ENCODE measurements at regions not wholly inside any gene's neighbourhood (a gene's known extent, or its start where the extent isn't known, plus 50 kb on each side); places are given as distances from the start of the nearest gene placed in this dataset.

DNA sequence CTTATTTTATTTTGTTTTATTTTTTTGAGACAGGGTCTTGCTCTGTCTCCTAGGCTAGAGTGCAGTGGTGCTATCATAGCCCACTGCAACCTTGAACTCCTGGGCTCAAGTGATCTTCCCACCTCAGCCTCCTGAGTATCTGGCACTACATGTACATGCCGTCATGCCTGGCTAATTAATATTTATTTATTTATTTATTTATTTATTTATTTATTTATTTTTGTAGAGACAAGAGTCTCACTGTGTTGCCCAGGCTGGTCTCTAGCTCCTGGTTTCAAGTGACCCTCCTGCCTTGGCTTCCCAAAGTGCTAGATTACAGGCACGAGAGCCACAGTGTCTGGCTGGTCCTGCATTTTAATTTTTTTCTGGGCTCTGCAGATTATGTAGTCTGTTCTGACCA lies 84.9 kb upstream of the BCOR start:
- no peak overlapping the region for H2AFZ ChIP-seq (ENCODE audit: low read length)
- no peak overlapping the region for H3K4me3 ChIP-seq (ENCODE audit: low read length)
- H3K9me3 ChIP-seq (ENCODE audit: low read length) = no peaks in the 10 kb centered on the region
- H3K9ac ChIP-seq (ENCODE audit: low read length) = no peak overlapping the region
- H3K27ac ChIP-seq (ENCODE audit: low read length) = no peak overlapping the region
- H3K36me3 ChIP-seq (ENCODE audit: insufficient read depth, low read length) = no peaks in the 10 kb centered on the region
- no peak overlapping the region for H3K4me2 ChIP-seq (ENCODE audit: low read depth, low read length, poor library complexity, severe bottlenecking)
- no peaks in the 10 kb centered on the region for H3K9me2 ChIP-seq (replicated peaks; ENCODE audit: insufficient read depth, low read length)
- no peaks in the 10 kb centered on the region for H3K27me3 ChIP-seq (ENCODE audit: low read length)
- no peaks in the 10 kb centered on the region for H3K4me1 ChIP-seq (ENCODE audit: low read length)
- DNase-seq = no peak
- no peaks in the 10 kb centered on the region for H4K20me1 ChIP-seq (ENCODE audit: insufficient read depth, low read depth, low read length)
- H3K79me2 ChIP-seq (ENCODE audit: low read length) = no peaks in the 10 kb centered on the region

DNA sequence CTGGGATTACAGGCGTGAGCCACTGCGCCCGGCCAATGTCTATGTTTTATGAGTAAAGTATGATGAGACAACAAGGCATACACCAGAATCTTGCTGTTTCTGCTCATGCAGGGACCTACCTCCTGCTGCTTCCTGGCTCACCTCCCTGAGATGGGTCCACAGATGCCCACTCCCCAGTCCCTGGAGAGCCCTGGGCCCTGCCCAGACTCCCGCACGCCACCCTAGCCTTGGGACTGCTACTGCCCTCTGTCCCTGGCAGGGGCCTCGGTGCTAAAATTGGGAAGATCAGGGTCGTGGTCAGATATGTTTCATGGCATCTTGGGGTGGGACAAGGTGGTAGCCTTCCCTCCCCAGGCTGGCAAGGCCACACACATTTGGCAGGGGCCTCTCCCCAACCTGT lies 84.3 kb upstream of the BCOR start:
- H3K4me2 ChIP-seq (ENCODE audit: low read depth, low read length, poor library complexity, severe bottlenecking) = no peak overlapping the region
- no peak for DNase-seq
- no peaks in the 10 kb centered on the region for H3K79me2 ChIP-seq (ENCODE audit: low read length)
- H3K9me3 ChIP-seq (ENCODE audit: low read length) = no peaks in the 10 kb centered on the region
- H3K9ac ChIP-seq (ENCODE audit: low read length) = no peak overlapping the region
- H4K20me1 ChIP-seq (ENCODE audit: insufficient read depth, low read depth, low read length) = no peaks in the 10 kb centered on the region
- H3K4me3 ChIP-seq (ENCODE audit: low read length) = no peak overlapping the region
- H2AFZ ChIP-seq (ENCODE audit: low read length) = no peak overlapping the region
- no peaks in the 10 kb centered on the region for H3K9me2 ChIP-seq (replicated peaks; ENCODE audit: insufficient read depth, low read length)
- no peaks in the 10 kb centered on the region for H3K36me3 ChIP-seq (ENCODE audit: insufficient read depth, low read length)
- peaks cover 5% of the 10 kb centered on the region for H3K4me1 ChIP-seq (ENCODE audit: low read length)
- H3K27ac ChIP-seq (ENCODE audit: low read length) = no peak overlapping the region
- no peaks in the 10 kb centered on the region for H3K27me3 ChIP-seq (ENCODE audit: low read length)

DNA sequence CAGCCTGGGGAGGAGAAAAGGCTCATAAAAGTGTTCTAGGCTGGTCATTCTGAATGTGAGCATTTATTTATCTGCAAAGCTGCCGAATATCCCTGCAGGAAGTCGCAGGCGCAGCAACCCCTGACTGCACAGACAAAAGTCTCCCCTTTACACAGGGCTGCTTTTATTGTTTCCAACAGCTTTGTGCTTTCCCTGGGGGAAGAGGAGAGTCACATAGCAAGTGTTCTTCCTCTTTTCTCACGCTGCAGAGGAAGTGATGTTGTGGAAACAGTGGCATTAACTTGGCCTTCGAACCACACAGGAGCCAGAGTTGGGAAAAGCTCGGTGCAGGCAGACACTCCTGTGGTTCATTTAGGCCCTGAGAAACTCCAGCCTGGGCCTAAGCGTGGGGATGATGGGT lies 81.5 kb upstream of the BCOR start:
- Histone ChIP-seq H2AFZ (ENCODE audit: low read length) (no peak overlapping the region), H3K4me2 (ENCODE audit: low read depth, low read length, poor library complexity, severe bottlenecking) (no peak overlapping the region), H3K36me3 (ENCODE audit: insufficient read depth, low read length) (no peaks in the 10 kb centered on the region), H3K9me3 (ENCODE audit: low read length) (no peaks in the 10 kb centered on the region), H3K9ac (ENCODE audit: low read length) (no peak overlapping the region), H3K27me3 (ENCODE audit: low read length) (no peaks in the 10 kb centered on the region), H3K4me1 (ENCODE audit: low read length) (peaks cover 24% of the 10 kb centered on the region), H4K20me1 (ENCODE audit: insufficient read depth, low read depth, low read length) (no peaks in the 10 kb centered on the region), H3K27ac (ENCODE audit: low read length) (no peak overlapping the region), H3K9me2 (replicated peaks; ENCODE audit: insufficient read depth, low read length) (no peaks in the 10 kb centered on the region), H3K79me2 (ENCODE audit: low read length) (no peaks in the 10 kb centered on the region), H3K4me3 (ENCODE audit: low read length) (no peak overlapping the region)
- no peak for DNase-seq

DNA sequence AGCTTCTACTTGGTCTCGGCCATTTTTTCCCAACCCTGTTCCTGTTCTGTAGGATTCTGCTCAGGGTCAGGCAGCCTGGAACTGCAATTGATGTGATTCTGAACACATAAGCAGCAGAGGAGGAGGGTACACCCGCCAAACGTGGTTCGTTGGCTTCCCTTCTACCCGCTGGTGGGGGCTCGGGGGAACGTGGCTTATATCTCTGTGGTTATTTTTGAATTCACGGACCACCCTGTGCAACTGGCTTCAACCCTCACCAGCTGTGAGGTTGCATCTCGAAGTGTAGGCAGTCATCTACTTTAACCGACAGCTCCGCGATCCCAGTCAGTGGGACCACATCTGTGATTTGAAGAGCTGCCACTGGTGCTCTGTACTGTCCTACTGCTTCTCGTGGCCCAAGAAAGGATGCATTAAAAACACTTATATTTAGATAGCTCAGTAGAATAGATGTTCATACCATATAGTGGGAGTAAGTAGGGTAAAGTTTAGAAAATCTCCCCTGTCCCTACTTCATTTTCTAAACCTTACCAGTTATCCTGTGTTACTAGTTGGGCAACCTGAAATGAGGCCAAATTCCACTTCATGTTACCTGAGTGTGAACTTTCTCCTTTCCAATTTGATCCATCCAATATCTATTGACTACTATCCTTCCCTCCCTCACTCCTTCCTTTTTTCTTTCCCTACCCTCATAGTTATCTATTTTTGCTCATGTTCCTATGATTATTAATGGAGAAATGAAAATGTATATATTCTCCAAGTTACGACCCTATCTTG lies 80.4 kb upstream of the BCOR start:
- Histone ChIP-seq H3K4me1 (ENCODE audit: low read length) (peaks cover 26% of the 10 kb centered on the region), H3K4me3 (ENCODE audit: low read length) (no peak overlapping the region), H4K20me1 (ENCODE audit: insufficient read depth, low read depth, low read length) (no peaks in the 10 kb centered on the region), H3K27ac (ENCODE audit: low read length) (no peak overlapping the region), H3K9me3 (ENCODE audit: low read length) (no peaks in the 10 kb centered on the region), H3K9me2 (replicated peaks; ENCODE audit: insufficient read depth, low read length) (no peaks in the 10 kb centered on the region), H3K4me2 (ENCODE audit: low read depth, low read length, poor library complexity, severe bottlenecking) (no peak overlapping the region), H2AFZ (ENCODE audit: low read length) (no peak overlapping the region), H3K36me3 (ENCODE audit: insufficient read depth, low read length) (no peaks in the 10 kb centered on the region), H3K79me2 (ENCODE audit: low read length) (no peaks in the 10 kb centered on the region), H3K27me3 (ENCODE audit: low read length) (no peaks in the 10 kb centered on the region), H3K9ac (ENCODE audit: low read length) (no peak overlapping the region)
- DNase-seq = no peak

DNA sequence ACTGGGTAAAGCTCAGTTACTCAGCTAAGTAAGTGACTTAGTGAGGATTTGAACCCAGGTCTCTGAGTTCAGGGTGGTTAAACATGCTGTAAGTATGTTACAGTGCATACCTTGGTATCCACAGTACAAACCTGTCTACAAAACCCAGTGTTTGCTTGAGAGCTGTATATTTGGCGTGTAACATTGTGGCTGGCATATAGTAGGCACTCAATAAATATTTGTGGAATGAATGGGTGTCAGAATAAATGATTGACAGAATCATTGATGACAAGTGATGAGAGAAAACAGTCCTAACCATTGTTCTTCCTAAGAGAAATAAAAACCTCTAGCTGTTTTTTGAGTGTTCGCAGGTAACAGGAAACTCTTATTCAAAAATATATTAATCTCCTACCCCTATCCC lies 79.7 kb upstream of the BCOR start:
- no peaks in the 10 kb centered on the region for H3K27me3 ChIP-seq (ENCODE audit: low read length)
- H3K4me2 ChIP-seq (ENCODE audit: low read depth, low read length, poor library complexity, severe bottlenecking) = peak overlapping the region; percentile 58
- H3K79me2 ChIP-seq (ENCODE audit: low read length) = no peaks in the 10 kb centered on the region
- H2AFZ ChIP-seq (ENCODE audit: low read length) = no peak overlapping the region
- H3K9me3 ChIP-seq (ENCODE audit: low read length) = no peaks in the 10 kb centered on the region
- H3K9ac ChIP-seq (ENCODE audit: low read length) = peak overlapping the region; percentile 90
- no peaks in the 10 kb centered on the region for H4K20me1 ChIP-seq (ENCODE audit: insufficient read depth, low read depth, low read length)
- H3K9me2 ChIP-seq (replicated peaks; ENCODE audit: insufficient read depth, low read length) = no peaks in the 10 kb centered on the region
- H3K4me1 ChIP-seq (ENCODE audit: low read length) = peaks cover 32% of the 10 kb centered on the region
- no peak overlapping the region for H3K27ac ChIP-seq (ENCODE audit: low read length)
- peak overlapping the region; percentile 71 for H3K4me3 ChIP-seq (ENCODE audit: low read length)
- DNase-seq = no peak
- H3K36me3 ChIP-seq (ENCODE audit: insufficient read depth, low read length) = no peaks in the 10 kb centered on the region

DNA sequence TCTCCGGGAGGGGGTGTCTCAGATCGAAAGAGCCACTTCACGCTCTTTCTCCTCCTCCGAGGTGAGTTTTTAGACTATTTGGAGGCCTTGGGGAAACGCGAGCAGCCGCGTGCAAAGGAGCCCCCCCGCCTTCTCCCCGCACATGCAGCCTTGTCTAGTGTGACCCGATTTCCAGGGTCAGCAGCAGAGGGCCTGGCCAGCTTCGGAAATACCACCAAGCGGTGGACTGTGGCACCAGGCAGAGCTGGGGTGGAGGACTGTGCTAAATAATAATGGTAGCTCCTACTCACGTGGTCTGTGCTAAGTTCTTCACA lies 79.3 kb upstream of the BCOR start:
- Histone ChIP-seq H3K4me3 (ENCODE audit: low read length) (peak overlapping the region; percentile 71), H3K9me3 (ENCODE audit: low read length) (no peaks in the 10 kb centered on the region), H3K9ac (ENCODE audit: low read length) (peak overlapping the region; percentile 90), H3K27me3 (ENCODE audit: low read length) (no peaks in the 10 kb centered on the region), H2AFZ (ENCODE audit: low read length) (no peak overlapping the region), H3K79me2 (ENCODE audit: low read length) (no peaks in the 10 kb centered on the region), H4K20me1 (ENCODE audit: insufficient read depth, low read depth, low read length) (no peaks in the 10 kb centered on the region), H3K27ac (ENCODE audit: low read length) (no peak overlapping the region), H3K36me3 (ENCODE audit: insufficient read depth, low read length) (no peaks in the 10 kb centered on the region), H3K9me2 (replicated peaks; ENCODE audit: insufficient read depth, low read length) (no peaks in the 10 kb centered on the region), H3K4me2 (ENCODE audit: low read depth, low read length, poor library complexity, severe bottlenecking) (peak overlapping the region; percentile 58), H3K4me1 (ENCODE audit: low read length) (peaks cover 36% of the 10 kb centered on the region)
- no peak for DNase-seq

DNA sequence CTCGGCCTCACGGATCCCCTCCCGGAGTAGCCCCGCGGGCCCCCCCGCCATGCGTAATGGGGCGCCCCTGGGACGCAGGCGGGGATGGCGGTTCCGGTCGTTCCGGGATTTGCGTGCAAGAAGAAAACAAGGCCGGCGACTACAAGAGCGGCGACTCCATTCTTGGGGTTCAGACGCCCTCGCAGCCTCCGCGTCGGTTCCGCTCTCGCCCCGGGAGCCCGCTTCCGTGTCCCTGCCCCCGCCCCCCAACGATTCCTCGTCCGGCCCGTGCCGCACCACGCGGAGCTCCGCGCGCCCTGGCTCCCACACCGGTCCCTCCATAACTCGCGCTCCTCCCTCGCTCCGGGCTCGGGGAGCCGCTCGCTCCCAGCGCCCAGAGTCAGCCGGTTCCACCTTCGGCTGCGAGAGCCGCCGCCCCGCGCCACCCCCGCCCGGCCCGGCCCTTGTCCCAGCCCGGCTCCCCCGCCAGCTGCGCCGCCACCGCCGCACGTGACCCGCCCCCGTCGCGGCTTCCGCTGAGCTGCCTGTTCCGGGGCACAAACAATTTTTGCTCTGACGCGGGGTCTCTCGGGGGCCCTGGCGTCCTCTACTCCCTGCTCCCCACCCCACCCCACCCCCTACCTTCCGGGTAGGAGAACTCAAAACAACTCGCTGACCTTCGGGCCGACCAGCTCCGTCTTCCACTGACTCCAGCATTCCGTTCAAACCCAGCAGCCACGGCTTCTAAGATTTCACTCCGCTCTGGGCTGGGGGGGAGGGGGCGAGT lies 78.8 kb upstream of the BCOR start:
- Histone ChIP-seq H2AFZ (ENCODE audit: low read length) (no peak overlapping the region), H3K27ac (ENCODE audit: low read length) (peak overlapping the region; percentile 76), H3K4me1 (ENCODE audit: low read length) (peaks cover 42% of the 10 kb centered on the region)

DNA sequence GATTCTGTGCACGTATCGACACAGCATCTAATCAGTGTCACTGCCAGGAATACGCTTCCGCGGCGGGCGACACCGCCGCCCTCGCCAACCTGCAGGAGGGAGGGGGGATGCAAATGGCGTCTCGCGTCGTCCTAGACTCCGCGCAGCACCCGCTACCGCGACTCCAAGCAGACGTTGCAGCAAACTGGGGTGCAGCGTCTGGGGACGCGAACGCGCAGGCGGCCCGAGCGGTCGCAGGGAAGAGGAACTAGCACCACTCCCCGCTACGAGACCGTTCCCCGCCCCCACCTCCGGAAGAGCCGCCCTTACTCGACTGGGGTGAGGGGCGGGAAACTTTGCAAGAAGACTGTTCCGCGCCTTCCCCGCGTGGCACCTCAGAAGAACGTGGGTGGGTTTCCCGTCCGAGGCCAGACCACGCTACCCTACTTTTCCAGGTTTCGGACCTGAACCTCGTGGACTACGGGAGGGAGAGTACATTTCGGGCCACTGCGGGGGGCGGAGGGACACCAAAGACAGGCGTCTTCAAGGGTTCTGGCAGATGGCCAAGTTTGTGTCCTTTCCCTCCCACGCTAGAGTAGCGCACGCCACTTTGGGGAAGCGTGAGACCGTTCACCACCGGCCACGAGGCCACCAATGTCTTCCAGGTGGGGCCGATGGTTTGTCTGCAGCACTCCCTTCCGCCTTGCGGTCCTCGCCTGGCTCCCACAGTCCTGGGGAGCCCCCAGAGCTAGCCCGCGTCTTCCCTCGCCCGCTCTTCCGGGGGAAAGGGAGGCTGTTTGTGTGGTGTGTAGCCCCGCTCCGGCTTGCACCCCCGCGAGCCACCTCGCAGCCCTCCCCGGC lies 78.0 kb upstream of the BCOR start:
- DNase-seq = peak; percentile 94
- H4K20me1 ChIP-seq (ENCODE audit: insufficient read depth, low read depth, low read length) = no peaks in the 10 kb centered on the region
- H3K9me3 ChIP-seq (ENCODE audit: low read length) = no peaks in the 10 kb centered on the region
- H3K4me1 ChIP-seq (ENCODE audit: low read length) = peaks cover 50% of the 10 kb centered on the region
- H3K4me2 ChIP-seq (ENCODE audit: low read depth, low read length, poor library complexity, severe bottlenecking) = peak overlapping the region; percentile 58
- H3K9ac ChIP-seq (ENCODE audit: low read length) = peak overlapping the region; percentile 90
- H3K36me3 ChIP-seq (ENCODE audit: insufficient read depth, low read length) = no peaks in the 10 kb centered on the region
- H3K27me3 ChIP-seq (ENCODE audit: low read length) = no peaks in the 10 kb centered on the region
- H2AFZ ChIP-seq (ENCODE audit: low read length) = no peak overlapping the region
- no peaks in the 10 kb centered on the region for H3K9me2 ChIP-seq (replicated peaks; ENCODE audit: insufficient read depth, low read length)
- no peaks in the 10 kb centered on the region for H3K79me2 ChIP-seq (ENCODE audit: low read length)
- peak overlapping the region; percentile 71 for H3K4me3 ChIP-seq (ENCODE audit: low read length)
- peak overlapping the region; percentile 76 for H3K27ac ChIP-seq (ENCODE audit: low read length)

More for the DNA sequence above, 78.8 kb upstream of the BCOR start:
- H3K4me2 ChIP-seq (ENCODE audit: low read depth, low read length, poor library complexity, severe bottlenecking) = peak overlapping the region; percentile 58
- no peaks in the 10 kb centered on the region for H4K20me1 ChIP-seq (ENCODE audit: insufficient read depth, low read depth, low read length)
- no peaks in the 10 kb centered on the region for H3K9me3 ChIP-seq (ENCODE audit: low read length)
- peak overlapping the region; percentile 90 for H3K9ac ChIP-seq (ENCODE audit: low read length)
- H3K4me3 ChIP-seq (ENCODE audit: low read length) = peak overlapping the region; percentile 71
- no peaks in the 10 kb centered on the region for H3K36me3 ChIP-seq (ENCODE audit: insufficient read depth, low read length)
- H3K27me3 ChIP-seq (ENCODE audit: low read length) = no peaks in the 10 kb centered on the region
- H3K79me2 ChIP-seq (ENCODE audit: low read length) = no peaks in the 10 kb centered on the region
- DNase-seq = peak; percentile 86
- no peaks in the 10 kb centered on the region for H3K9me2 ChIP-seq (replicated peaks; ENCODE audit: insufficient read depth, low read length)

All from Karpas-422 (cell line).